SK-N-SH treated with all-trans-retinoic acid at 6 μM for 48 hours (cell line): ENCODE measurements at regions not wholly inside any gene's neighbourhood (a gene's known extent, or its start where the extent isn't known, plus 50 kb on each side); places are given as distances from the start of the nearest gene placed in this dataset.

Experiments
- ARNTL ChIP-seq: fragments of 450-650 bp; formaldehyde crosslinking; IDR thresholded peaks from 2 replicates; pipeline ENCODE4 v1.5.0; 2020; ENCODE audit warnings: low read depth, mild to moderate bottlenecking, moderate library complexity, borderline replicate concordance
- BACH2 ChIP-seq: fragments of 250-450 bp; sonication (Bioruptor Pico); IDR thresholded peaks from 2 replicates; pipeline ENCODE4 v1.9.0; 2021; ENCODE audit warnings: mild to moderate bottlenecking, borderline replicate concordance
- CSRNP3 ChIP-seq: fragments of 250-450 bp; sonication (Bioruptor Pico); IDR thresholded peaks from 2 replicates; pipeline ENCODE4 v1.5.1; 2021; ENCODE audit warnings: mild to moderate bottlenecking, moderate library complexity
- ISL1 ChIP-seq: fragments of 250-450 bp; sonication (Bioruptor Pico); IDR thresholded peaks from 2 replicates; pipeline ENCODE4 v2.1.2; 2022; ENCODE audit warnings: mild to moderate bottlenecking, moderate library complexity
- PPARA ChIP-seq: fragments of 250-450 bp; sonication (Bioruptor Pico); IDR thresholded peaks from 2 replicates; pipeline ENCODE4 v1.5.0; 2020; ENCODE audit warnings: mild to moderate bottlenecking, borderline replicate concordance
- RARB ChIP-seq: fragments of 250-450 bp; sonication (Bioruptor Pico); IDR thresholded peaks from 2 replicates; pipeline ENCODE4 v1.8.0; 2021; ENCODE audit warnings: mild to moderate bottlenecking, moderate library complexity
- SNAI2 ChIP-seq: fragments of 250-450 bp; sonication (Bioruptor Pico); IDR thresholded peaks from 2 replicates; pipeline ENCODE4 v1.5.0; 2020; ENCODE audit warnings: mild to moderate bottlenecking, moderate library complexity
- TCF4 ChIP-seq: fragments of 250-450 bp; sonication (Bioruptor Pico); IDR thresholded peaks from 2 replicates; pipeline ENCODE4 v1.8.0; 2021; ENCODE audit warnings: mild to moderate bottlenecking, moderate library complexity, borderline replicate concordance
- ZFP3 ChIP-seq: fragments of 250-450 bp; sonication (Bioruptor Pico); IDR thresholded peaks from 2 replicates; pipeline ENCODE4 v1.5.0; 2020; ENCODE audit warnings: mild to moderate bottlenecking, moderate library complexity
- ZFP30 ChIP-seq: fragments of 450-650 bp; formaldehyde crosslinking; IDR thresholded peaks from 2 replicates; pipeline ENCODE4 v1.5.0; 2022; ENCODE audit warnings: mild to moderate bottlenecking, moderate library complexity
- TF ChIP-seq, protein P1 (sequence below): fragments of 250-450 bp; sonication (Bioruptor Pico); IDR thresholded peaks from 2 replicates; pipeline ENCODE4 v1.8.0; 2020; ENCODE audit warnings: mild to moderate bottlenecking, moderate library complexity, borderline replicate concordance
- TF ChIP-seq, protein P2 (sequence below): fragments of 250-450 bp; sonication (Bioruptor Pico); IDR thresholded peaks from 2 replicates; pipeline ENCODE4 v1.8.0; 2021; ENCODE audit warnings: low read depth, mild to moderate bottlenecking, moderate library complexity, borderline replicate concordance
- TF ChIP-seq, protein P3 (sequence below): fragments of 250-450 bp; sonication (Bioruptor Pico); IDR thresholded peaks from 2 replicates; pipeline ENCODE4 v1.5.1; 2020; ENCODE audit warnings: low read depth, mild to moderate bottlenecking, moderate library complexity

DNA sequence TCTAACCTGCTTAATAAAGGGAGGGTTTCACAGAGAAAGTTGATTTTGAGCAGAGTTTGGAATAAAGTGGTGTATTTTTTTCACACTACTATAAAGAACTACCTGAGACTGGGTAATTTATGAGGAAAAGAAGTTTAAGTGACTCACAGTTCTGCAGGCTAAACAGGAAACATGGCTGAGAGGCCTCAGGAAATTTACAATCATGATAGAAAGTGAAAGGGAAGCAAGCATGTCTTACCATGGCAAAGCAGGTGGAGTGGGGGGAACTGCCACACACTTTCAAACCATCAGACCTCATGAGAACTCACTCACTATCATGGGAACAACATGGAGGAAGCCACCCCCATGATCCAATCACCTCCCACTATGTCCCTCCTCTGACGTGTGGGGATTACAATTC is 546.7 kb downstream of the EPHA4 start:
- TF ChIP-seq CSRNP3 (no peak), ARNTL (CRISPR knock-in tag) (no peak), TCF4 (no peak), BACH2 (CRISPR knock-in tag) (no peak), SNAI2 (CRISPR knock-in tag) (no peak), PPARA (CRISPR knock-in tag) (no peak), RARB (CRISPR knock-in tag) (no peak), ZFP3 (CRISPR knock-in tag) (no peak), ZFP30 (no peak), ISL1 (no peak)
- TF ChIP-seq, protein P1, sequence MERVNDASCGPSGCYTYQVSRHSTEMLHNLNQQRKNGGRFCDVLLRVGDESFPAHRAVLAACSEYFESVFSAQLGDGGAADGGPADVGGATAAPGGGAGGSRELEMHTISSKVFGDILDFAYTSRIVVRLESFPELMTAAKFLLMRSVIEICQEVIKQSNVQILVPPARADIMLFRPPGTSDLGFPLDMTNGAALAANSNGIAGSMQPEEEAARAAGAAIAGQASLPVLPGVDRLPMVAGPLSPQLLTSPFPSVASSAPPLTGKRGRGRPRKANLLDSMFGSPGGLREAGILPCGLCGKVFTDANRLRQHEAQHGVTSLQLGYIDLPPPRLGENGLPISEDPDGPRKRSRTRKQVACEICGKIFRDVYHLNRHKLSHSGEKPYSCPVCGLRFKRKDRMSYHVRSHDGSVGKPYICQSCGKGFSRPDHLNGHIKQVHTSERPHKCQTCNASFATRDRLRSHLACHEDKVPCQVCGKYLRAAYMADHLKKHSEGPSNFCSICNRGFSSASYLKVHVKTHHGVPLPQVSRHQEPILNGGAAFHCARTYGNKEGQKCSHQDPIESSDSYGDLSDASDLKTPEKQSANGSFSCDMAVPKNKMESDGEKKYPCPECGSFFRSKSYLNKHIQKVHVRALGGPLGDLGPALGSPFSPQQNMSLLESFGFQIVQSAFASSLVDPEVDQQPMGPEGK: no peak
- TF ChIP-seq, protein P2, sequence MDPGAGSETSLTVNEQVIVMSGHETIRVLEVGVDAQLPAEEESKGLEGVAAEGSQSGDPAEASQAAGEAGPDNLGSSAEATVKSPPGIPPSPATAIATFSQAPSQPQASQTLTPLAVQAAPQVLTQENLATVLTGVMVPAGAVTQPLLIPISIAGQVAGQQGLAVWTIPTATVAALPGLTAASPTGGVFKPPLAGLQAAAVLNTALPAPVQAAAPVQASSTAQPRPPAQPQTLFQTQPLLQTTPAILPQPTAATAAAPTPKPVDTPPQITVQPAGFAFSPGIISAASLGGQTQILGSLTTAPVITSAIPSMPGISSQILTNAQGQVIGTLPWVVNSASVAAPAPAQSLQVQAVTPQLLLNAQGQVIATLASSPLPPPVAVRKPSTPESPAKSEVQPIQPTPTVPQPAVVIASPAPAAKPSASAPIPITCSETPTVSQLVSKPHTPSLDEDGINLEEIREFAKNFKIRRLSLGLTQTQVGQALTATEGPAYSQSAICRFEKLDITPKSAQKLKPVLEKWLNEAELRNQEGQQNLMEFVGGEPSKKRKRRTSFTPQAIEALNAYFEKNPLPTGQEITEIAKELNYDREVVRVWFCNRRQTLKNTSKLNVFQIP (CRISPR knock-in tag): no peak
- TF ChIP-seq, protein P3, sequence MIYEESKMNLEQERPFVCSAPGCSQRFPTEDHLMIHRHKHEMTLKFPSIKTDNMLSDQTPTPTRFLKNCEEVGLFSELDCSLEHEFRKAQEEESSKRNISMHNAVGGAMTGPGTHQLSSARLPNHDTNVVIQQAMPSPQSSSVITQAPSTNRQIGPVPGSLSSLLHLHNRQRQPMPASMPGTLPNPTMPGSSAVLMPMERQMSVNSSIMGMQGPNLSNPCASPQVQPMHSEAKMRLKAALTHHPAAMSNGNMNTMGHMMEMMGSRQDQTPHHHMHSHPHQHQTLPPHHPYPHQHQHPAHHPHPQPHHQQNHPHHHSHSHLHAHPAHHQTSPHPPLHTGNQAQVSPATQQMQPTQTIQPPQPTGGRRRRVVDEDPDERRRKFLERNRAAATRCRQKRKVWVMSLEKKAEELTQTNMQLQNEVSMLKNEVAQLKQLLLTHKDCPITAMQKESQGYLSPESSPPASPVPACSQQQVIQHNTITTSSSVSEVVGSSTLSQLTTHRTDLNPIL (CRISPR knock-in tag): no peak
